Left ventricle myocardium superior (tissue), 1 donor: ENCODE measurements at regions not wholly inside any gene's neighbourhood (a gene's known extent, or its start where the extent isn't known, plus 50 kb on each side); places are given as distances from the start of the nearest gene placed in this dataset.

Experiments
- ATAC-seq: fragments of 200-7000 bp; cut with Tn5 transposase; one replicate; pipeline ENCODE4 v1.9.1; 2020; ENCODE audit warnings: mild to moderate bottlenecking, moderate library complexity
- DNase-seq: peaks from one replicate; pipeline ENCODE4 v3.0.0-alpha.2; 2020
- intact Hi-C: fragments of 100-400 bp; cut with micrococcal nuclease; formaldehyde crosslinking; loops from one replicate; pipeline ENCODE4 v1.11.0; 2022
- donor health status: DM: no; HTN: yes; CAD: no; lungs with severe emphysema.

GRCh38 chr13:85618521-85618920, 180.7 kb downstream of the SLITRK6 start:
- DNase-seq = no peak
- intact Hi-C loops = no loop called here
- no peak for ATAC-seq

DNA sequence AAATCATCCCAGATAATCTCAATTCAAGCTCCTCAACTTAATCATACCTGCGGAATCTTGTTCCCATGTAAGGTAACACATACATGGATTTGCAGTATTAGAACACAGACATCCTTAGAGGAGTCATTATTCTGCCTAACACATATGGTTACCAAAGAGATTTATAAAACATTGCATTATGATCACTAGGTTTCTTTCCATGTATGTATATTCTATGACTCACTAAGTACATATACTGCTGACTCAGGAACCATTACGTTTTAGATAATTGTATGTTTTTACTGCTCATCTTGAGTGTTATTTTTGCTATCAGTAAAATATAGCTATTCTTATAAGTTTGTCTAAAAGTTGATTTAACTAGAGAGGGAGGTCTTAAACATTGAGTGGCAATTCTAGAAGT, 182.9 kb downstream of the SLITRK6 start:
- DNase-seq (no peak), ATAC-seq (no peak)
- intact Hi-C loops = no loop called here

DNA sequence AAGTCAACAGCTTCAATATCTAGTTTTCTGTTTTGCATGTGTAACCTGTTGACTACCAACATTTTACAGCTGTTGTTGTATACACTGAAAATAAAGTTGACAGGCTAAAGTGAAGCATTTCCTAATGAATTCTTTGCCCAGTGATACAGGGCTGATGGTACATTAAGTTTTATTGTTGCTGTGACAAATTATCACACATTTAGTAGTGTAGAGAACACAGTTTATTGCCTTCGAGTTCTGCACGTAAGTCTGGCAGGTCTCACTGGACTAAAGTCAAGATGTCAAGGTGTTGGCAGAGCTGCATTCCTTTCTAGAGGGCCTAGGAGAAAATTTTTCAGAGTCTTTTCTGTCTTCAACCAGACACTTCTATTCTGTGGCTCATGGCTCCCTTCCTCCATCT, 184.2 kb downstream of the SLITRK6 start:
- DNase-seq (no peak), ATAC-seq (no peak)
- intact Hi-C loops = no loop called here

GRCh38 chr13:85610024-85610423, 189.2 kb downstream of the SLITRK6 start:
- intact Hi-C loops = no loop called here
- DNase-seq = no peak
- no peak for ATAC-seq

GRCh38 chr13:85608255-85608829, 190.9 kb downstream of the SLITRK6 start:
- intact Hi-C loops = no loop called here
- DNase-seq = no peak
- ATAC-seq = no peak

- ATAC-seq (no peak), DNase-seq (no peak)
- intact Hi-C loops = no loop called here
Observed at GRCh38 chr13:85603735-85604134, 195.5 kb downstream of the SLITRK6 start.

GRCh38 chr13:85601526-85601925, 197.7 kb downstream of the SLITRK6 start:
- ATAC-seq (no peak), DNase-seq (no peak)
- intact Hi-C loops = no loop called here

- DNase-seq = no peak
- no peak for ATAC-seq
- intact Hi-C loops = no loop called here
Observed at GRCh38 chr13:85597790-85598500, 201.3 kb downstream of the SLITRK6 start.

DNA sequence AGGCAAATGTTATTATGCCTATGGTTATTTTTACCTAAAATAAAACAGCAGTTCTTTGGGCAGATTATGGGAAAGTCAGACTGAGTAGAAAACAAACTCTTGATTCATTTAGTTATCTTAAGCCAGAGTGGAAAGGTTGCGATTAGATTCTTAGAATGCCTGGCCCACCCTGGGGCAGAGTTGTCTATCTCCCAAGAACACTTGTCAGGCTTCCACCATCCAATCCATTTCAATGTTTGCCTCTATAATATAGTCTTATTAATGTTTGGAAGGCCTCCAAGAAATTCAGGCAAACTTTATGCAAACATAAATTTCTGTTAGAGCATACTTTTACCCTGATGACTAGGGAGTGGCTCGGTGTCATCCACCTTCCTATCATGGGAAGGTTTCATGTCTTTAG, 207.0 kb downstream of the SLITRK6 start:
- intact Hi-C loops = no loop called here

GRCh38 chr13:85590231-85590931, 208.8 kb downstream of the SLITRK6 start:
- ATAC-seq (no peak), DNase-seq (no peak)
- intact Hi-C loops = no loop called here

More for the DNA sequence above, 207.0 kb downstream of the SLITRK6 start:
- no peak for DNase-seq
- no peak for ATAC-seq

DNA sequence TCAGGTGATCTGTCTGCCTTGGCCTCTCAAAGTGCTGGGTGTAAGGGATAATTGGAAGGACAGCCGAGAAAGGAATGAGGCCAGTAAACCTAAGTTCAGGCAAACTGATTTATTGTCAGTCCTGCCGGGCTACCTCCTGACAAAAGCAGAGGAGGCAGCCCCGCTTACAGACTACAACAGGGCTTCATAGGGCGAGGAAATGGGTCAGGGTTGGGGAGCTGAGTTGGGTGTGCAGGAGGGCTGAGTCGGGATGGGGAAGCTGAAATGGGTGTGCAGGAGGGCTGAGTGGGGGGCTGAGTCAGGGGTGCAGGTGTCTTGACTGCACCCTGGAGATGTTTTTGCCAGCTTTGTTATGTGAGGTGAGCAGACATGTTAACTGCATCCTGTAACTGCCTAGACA, 210.2 kb downstream of the SLITRK6 start:
- no peak for DNase-seq
- ATAC-seq = no peak
- intact Hi-C loops = no loop called here

GRCh38 chr13:85588359-85588758, 210.9 kb downstream of the SLITRK6 start:
- intact Hi-C loops = no loop called here
- ATAC-seq (no peak), DNase-seq (no peak)

DNA sequence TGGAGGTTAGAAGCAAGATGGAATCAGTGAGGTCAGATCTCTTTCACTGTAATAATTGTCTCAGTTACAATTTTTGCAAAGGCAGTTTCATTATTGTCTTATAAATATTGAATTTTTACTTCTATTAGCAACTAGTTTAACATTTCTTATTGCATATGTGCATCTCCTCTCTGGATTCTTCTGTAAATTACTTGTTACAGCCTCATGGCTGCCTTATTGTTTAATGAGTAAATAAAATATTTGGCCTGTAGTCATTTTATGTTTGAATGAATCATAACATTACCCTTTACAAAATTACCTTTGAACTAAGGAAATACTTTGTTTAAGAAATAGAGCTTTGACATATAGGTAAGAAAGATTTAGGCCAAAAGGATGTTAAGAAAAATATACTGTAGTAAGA, 212.4 kb downstream of the SLITRK6 start:
- intact Hi-C loops = no loop called here
- ATAC-seq (no peak), DNase-seq (no peak)

GRCh38 chr13:85586422-85586831, 212.8 kb downstream of the SLITRK6 start:
- ATAC-seq (no peak), DNase-seq (no peak)
- intact Hi-C loops = no loop called here

- ATAC-seq = no peak
- no peak for DNase-seq
- intact Hi-C loops = no loop called here
Observed at GRCh38 chr13:85582890-85583289, 216.3 kb downstream of the SLITRK6 start.

DNA sequence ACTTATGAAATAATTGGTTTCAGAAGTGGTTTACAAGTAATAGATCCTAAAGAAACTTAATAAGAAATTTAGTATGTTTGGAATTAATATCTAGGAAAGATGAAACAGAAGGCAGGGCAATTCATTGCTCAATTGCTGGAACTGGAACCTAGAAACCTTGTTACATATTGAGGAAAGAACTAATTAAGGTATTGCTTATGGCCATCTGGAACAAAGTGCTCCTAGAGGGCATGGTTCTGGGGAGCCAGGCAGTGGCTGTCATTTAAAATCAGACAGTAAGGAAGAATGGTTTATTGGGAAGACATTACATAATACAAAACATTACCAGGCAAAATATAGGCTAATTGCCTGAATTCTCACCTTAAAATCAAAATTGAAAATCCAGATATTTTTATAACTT, 224.1 kb downstream of the SLITRK6 start:
- no peak for DNase-seq
- intact Hi-C loops = no loop called here
- ATAC-seq = no peak

- ATAC-seq (no peak), DNase-seq (no peak)
- intact Hi-C loops = no loop called here
Observed at GRCh38 chr13:85567909-85568308, 231.3 kb downstream of the SLITRK6 start.

DNA sequence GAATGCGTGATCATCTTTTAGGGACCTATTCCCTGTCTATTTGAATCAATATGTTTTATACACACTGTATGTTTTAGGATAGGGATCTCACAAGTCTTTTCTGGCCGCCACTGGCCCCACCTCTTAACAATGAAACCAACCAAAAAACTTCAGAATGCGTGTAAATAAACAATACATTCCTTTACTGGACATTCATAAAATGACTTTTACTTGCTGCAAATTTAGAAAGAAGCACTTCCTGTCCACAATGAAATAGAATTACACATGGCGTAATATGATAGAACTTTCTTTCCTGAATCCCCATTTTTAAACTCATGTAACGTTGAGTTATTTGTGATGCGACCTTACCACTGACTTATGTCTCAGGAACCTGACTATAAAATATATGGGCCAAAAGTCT, 233.6 kb downstream of the SLITRK6 start:
- ATAC-seq (no peak), DNase-seq (no peak)
- intact Hi-C loops = no loop called here

DNA sequence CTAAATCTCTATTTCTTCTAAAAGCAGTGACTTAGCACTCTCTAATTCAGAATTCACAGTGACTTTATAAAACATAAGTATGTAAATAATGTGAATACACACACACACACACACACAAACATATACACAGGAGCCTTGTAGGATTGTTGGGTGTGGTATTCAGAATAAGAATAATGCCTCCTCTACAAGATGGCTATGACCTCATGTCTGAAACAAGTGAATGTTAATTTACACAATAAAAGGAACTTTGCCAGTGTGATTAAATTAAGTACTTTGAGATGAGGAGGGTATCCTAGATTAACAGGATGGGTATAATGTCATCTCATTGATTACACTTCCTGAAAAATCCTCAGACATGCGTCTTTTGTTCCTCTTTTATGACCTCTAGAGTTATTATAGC, 234.6 kb downstream of the SLITRK6 start:
- DNase-seq = no peak
- intact Hi-C loops = no loop called here
- no peak for ATAC-seq

DNA sequence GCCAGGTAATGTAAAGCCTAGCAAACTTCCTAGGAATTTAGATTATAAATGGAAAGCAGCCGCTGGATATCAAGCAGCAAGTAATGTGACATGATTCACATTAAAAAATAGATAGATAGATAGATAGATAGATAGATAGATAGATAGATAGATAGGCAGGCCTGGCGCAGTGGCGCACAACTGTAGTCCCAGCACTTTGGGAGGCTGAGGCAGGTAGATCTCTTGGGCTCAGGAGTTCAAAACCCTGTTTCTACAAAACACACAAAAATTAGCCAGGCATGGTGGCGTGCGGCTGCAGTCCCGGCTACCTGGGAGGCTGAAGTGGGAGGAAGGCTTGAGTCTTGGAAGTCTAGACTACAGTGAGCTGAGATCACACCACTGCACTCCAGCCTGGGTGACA, 236.9 kb downstream of the SLITRK6 start:
- DNase-seq (no peak), ATAC-seq (no peak)
- intact Hi-C loops = no loop called here
